Sigmoid colon (tissue), 6 donors: ENCODE measurements at regions not wholly inside any gene's neighbourhood (a gene's known extent, or its start where the extent isn't known, plus 50 kb on each side); places are given as distances from the start of the nearest gene placed in this dataset.
A peak's percentile ranks its signal among the peaks of the same experiment; 100 is the strongest.

Experiments used
- DNase-seq: peaks from one replicate; pipeline ENCODE4 v3.0.0-alpha.2; 2019
- H3K27ac ChIP-seq, 4 donors: fragments of 200-600 bp; sonication (generic); one replicate each; pipeline ENCODE4 v1.5.1; 2016 to 2019; ENCODE audit warnings: mild to moderate bottlenecking in 1 of 4
- H3K27me3 ChIP-seq, 3 donors: fragments of 200-600 bp; sonication (generic); one replicate each; pipeline ENCODE4 v1.5.1; 2019; ENCODE audit warnings: mild to moderate bottlenecking in 1 of 3
- H3K36me3 ChIP-seq, 4 donors: fragments of 200-600 bp; sonication (generic); one replicate each; pipeline ENCODE4 v1.5.1; 2016 to 2019
- H3K4me1 ChIP-seq, 4 donors: fragments of 200-600 bp; sonication (generic); one replicate each; pipeline ENCODE4 v1.5.1; 2017 to 2019
- H3K4me3 ChIP-seq, 4 donors: fragments of 200-600 bp; sonication (generic); one replicate each; pipeline ENCODE4 v1.5.1; 2017 to 2019; ENCODE audit warnings: mild to moderate bottlenecking in 2 of 4, moderate library complexity in 1 of 4
- H3K9me3 ChIP-seq, 4 donors: fragments of 200-600 bp in 3 of 4; sonication (generic) in 3 of 4; one replicate each; pipeline versions ENCODE4 v1.5.1 to v1.6.1; 2013 to 2019
- EP300 ChIP-seq, 4 donors: sonication (generic); formaldehyde crosslinking; IDR thresholded peaks; one replicate each; pipeline ENCODE4 v1.6.1; 2017; ENCODE audit warnings: antibody characterized with exemption in 4 of 4
- POLR2A ChIP-seq, 2 donors: fragments of 450-650 bp; IDR thresholded peaks; one replicate each; pipeline ENCODE4 v1.6.1; 2016; ENCODE audit warnings: antibody characterized with exemption in 2 of 2, mild to moderate bottlenecking in 2 of 2, moderate library complexity in 2 of 2
- POLR2AphosphoS5 ChIP-seq, 4 donors: sonication (generic); formaldehyde crosslinking; IDR thresholded peaks; one replicate each; pipeline ENCODE4 v1.6.1; 2017; ENCODE audit warnings: antibody characterized with exemption in 4 of 4
- WGBS, 2 donors: extraction: QIAGEN DNeasy Blood & Tissue Kit; methylation state at CpG; one replicate each; pipeline ENCODE4 v1.1.7; 2013; 5-methylcytosine and 5-hydroxymethylcytosine counted together
- intact Hi-C: fragments of 100-400 bp; cut with DNase I; formaldehyde crosslinking; loops from one replicate; pipeline ENCODE4 v1.15.1; 2023
- TF ChIP-seq, protein P1 (sequence below), 4 experiments: fragments of 450-650 bp in 3 of 4; fragments of 200-600 bp in 1 of 4; IDR thresholded peaks; one replicate each; pipeline ENCODE4 v1.5.1; 2016 to 2019; ENCODE audit warnings: antibody characterized with exemption in 4 of 4, mild to moderate bottlenecking in 3 of 4, moderate library complexity in 2 of 4
- donor health status: healthy with polysubstance abuse.
- donor health status: healthy.

DNA sequence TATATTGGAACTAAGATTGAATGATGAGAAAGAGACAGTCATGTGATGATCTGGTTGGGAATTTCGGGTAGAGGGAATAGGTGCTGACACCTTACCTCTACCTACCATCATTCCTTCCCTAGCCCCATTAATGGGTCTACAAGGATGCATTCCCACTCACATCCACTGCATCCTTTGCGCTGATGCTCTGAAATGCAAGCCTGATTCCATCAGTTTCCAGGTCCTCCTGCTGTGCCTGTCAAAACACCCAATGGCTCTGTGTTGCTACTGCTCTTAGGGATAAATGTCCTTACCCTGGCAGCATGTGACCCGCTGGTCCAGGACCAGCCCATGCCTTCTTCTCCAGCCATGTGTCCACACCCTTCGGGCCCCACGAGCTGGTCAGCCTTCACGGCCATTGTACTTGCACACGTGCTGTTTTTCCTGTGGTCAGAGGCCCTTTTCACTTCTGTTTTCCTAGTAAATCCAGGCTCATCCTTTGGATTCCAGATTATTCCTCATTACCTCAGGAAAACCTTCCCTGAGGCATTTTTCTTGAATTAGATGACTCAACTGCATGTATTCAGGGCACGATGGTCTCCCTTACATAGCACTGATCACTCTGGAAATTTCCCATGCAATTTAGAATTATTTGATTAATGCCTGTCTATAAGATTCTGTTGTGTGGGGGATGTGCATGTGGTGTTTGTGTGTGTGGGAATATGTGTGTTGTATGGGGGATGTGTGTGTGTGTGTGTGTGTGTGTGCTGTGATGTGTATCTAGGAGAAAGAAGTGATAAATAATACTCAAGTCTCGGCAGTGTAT is 185.0 kb downstream of the DIRAS2 start:
- Histone ChIP-seq H3K9me3 (no peaks in the 10 kb centered on the region), H3K27ac (no peak overlapping the region), H3K27me3 (no peaks in the 10 kb centered on the region), H3K36me3 (no peaks in the 10 kb centered on the region), H3K4me3 (no peak overlapping the region), H3K4me1 (no peaks in the 10 kb centered on the region)
- TF ChIP-seq POLR2A (IDR thresholded peaks at IDR 0.05): no peak
- TF ChIP-seq POLR2AphosphoS5 (IDR thresholded peaks at IDR 0.05): no peak
- no peak for TF ChIP-seq EP300 (IDR thresholded peaks at IDR 0.05)
- intact Hi-C loops: no loop called here
- DNase-seq: no peak
- 82 to 88% methylated on average over 9 of the region's 9 CpGs for WGBS, 2 donors

DNA sequence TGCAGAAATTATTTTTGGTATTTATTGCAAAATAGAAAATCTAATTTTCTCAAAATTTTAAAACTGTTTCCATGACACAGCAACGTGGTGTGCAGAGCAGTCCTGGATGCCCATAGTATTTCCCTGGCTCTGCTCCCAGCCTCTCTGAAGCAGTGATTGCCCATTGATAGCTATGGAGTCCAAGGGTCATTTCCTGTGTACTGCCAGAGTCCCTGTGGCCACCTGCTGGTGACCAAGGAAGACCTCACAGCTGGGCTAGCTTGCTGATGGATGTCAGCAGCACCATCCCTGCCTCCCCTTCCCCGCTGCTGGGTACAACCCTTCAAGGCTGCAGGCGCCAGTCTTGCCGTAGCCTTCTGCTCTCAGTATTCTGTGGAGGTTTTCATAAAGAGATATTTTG is 184.1 kb downstream of the DIRAS2 start:
- intact Hi-C loops: no loop called here
- 28 to 74% methylated on average over 4 of the region's 4 CpGs for WGBS, 2 donors

DNA sequence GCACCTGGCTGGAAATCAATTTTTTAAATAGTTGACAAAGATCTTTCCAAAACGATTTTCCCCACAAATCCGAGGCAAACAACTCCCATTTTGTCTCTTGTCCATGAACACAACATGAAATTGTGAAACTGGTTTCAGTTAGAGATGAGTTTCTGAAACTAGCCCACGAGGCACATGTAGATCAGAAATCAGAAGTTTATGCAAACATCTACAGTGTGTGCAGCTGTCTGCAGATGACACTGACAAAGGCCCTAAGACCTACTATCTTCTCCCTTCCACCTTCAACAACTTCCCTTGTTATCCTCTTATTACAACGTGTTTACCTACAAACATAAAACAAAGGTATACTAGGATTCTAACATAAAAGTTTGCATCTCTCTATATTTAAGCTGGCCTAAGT is 183.3 kb downstream of the DIRAS2 start:
- Histone ChIP-seq H3K4me1 (no peaks in the 10 kb centered on the region), H3K9me3 (no peaks in the 10 kb centered on the region), H3K27ac (no peak overlapping the region), H3K27me3 (no peaks in the 10 kb centered on the region), H3K36me3 (no peaks in the 10 kb centered on the region), H3K4me3 (no peak overlapping the region)
- WGBS, 2 donors: 44 to 77% methylated on average over 4 of the region's 4 CpGs
- TF ChIP-seq EP300 (IDR thresholded peaks at IDR 0.05) (no peak), POLR2AphosphoS5 (IDR thresholded peaks at IDR 0.05) (no peak), POLR2A (IDR thresholded peaks at IDR 0.05) (no peak)
- TF ChIP-seq, protein P1, sequence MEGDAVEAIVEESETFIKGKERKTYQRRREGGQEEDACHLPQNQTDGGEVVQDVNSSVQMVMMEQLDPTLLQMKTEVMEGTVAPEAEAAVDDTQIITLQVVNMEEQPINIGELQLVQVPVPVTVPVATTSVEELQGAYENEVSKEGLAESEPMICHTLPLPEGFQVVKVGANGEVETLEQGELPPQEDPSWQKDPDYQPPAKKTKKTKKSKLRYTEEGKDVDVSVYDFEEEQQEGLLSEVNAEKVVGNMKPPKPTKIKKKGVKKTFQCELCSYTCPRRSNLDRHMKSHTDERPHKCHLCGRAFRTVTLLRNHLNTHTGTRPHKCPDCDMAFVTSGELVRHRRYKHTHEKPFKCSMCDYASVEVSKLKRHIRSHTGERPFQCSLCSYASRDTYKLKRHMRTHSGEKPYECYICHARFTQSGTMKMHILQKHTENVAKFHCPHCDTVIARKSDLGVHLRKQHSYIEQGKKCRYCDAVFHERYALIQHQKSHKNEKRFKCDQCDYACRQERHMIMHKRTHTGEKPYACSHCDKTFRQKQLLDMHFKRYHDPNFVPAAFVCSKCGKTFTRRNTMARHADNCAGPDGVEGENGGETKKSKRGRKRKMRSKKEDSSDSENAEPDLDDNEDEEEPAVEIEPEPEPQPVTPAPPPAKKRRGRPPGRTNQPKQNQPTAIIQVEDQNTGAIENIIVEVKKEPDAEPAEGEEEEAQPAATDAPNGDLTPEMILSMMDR (IDR thresholded peaks at IDR 0.05): no peak
- no peak for DNase-seq
- intact Hi-C loops: no loop called here

More for the DNA sequence above, 184.1 kb downstream of the DIRAS2 start:
- no peak for DNase-seq
- TF ChIP-seq POLR2A (IDR thresholded peaks at IDR 0.05) (no peak), POLR2AphosphoS5 (IDR thresholded peaks at IDR 0.05) (no peak), EP300 (IDR thresholded peaks at IDR 0.05) (no peak)
- TF ChIP-seq, protein P1 (IDR thresholded peaks at IDR 0.05): peak in 1 of 4 experiments; percentile 24
- no peak overlapping the region for H3K27ac ChIP-seq
- no peaks in the 10 kb centered on the region for H3K36me3 ChIP-seq
- H3K4me1 ChIP-seq: no peaks in the 10 kb centered on the region
- H3K27me3 ChIP-seq: no peaks in the 10 kb centered on the region
- no peaks in the 10 kb centered on the region for H3K9me3 ChIP-seq
- H3K4me3 ChIP-seq: no peak overlapping the region

DNA sequence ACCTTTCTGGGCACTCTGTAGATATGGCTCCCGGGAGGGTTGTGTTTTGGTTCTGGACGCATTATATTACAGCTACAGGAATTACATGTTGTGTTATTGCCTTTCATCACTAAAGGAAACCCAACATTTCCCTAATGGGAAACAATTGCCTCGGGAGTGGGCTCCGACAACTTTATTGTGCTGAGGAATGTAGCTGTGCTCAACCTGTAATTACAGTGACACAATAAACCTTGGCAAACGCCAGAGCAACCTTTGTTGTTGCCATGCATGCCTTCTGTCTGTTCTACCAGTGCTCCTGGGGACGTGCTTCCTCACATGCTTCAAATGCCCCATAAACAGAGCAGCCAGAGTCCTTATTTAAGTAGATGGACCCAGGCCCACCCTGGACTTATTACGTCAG is 182.4 kb downstream of the DIRAS2 start:
- Histone ChIP-seq H3K27ac (no peak overlapping the region), H3K9me3 (no peaks in the 10 kb centered on the region), H3K4me1 (no peaks in the 10 kb centered on the region), H3K4me3 (no peak overlapping the region), H3K27me3 (no peaks in the 10 kb centered on the region), H3K36me3 (no peaks in the 10 kb centered on the region)
- no peak for DNase-seq
- TF ChIP-seq POLR2A (IDR thresholded peaks at IDR 0.05) (no peak), EP300 (IDR thresholded peaks at IDR 0.05) (no peak), POLR2AphosphoS5 (IDR thresholded peaks at IDR 0.05) (no peak)
- TF ChIP-seq, protein P1 (IDR thresholded peaks at IDR 0.05): no peak
- intact Hi-C loops: no loop called here
- WGBS, 2 donors: 16 to 48% methylated on average over 7 of the region's 7 CpGs

DNA sequence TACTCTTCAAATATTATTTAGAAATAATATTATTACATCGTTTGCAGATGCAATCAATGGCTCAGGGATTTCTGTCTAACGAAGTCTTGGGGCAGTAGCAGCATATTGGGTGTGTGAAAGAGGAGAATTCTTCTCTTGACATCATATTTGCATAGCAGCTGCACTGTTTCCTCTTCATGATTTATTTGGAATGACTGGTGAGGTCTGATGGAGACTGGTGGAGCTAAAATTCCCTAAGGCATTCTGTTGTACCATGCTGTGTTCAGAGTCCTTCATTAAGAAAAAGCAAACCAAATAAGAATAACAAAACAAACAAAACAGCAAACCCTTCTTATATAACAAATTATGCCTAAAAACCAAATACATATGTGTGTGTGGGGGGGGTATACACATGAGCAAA is 177.6 kb downstream of the DIRAS2 start:
- WGBS, 2 donors: 53 to 58% methylated on average over 2 of the region's 2 CpGs
- no peak overlapping the region for H3K4me3 ChIP-seq
- no peak for TF ChIP-seq EP300 (IDR thresholded peaks at IDR 0.05)
- TF ChIP-seq POLR2A (IDR thresholded peaks at IDR 0.05): no peak
- no peak for TF ChIP-seq POLR2AphosphoS5 (IDR thresholded peaks at IDR 0.05)
- TF ChIP-seq, protein P1 (IDR thresholded peaks at IDR 0.05): no peak
- no peaks in the 10 kb centered on the region for H3K36me3 ChIP-seq
- no peaks in the 10 kb centered on the region for H3K4me1 ChIP-seq
- no peak overlapping the region for H3K27ac ChIP-seq
- no peak for DNase-seq
- H3K27me3 ChIP-seq: no peaks in the 10 kb centered on the region
- intact Hi-C loops: no loop called here
- H3K9me3 ChIP-seq: no peaks in the 10 kb centered on the region
